ENCODE measurements at regions not wholly inside any gene's neighbourhood (a gene's known extent, or its start where the extent isn't known, plus 50 kb on each side); places are given as distances from the start of the nearest gene placed in this dataset.

DNA sequence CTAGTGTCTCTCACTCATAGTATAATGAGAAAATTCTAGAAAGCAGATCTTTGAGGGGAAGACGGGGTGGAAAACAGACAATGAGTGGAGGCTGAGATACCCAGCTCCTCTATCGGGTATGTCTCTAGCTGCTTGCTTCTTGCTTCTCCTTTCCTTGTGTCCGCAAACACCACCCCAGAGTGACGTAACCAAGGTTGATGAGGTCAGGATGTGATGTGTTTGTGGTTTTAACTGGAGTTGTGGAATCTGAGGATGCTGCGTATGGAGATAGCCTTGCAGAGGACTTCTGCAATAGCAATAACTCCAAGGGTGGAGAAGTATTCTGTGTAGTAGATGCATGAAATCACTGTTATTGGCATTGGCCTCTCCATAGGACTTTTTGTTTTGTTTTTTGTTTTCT, 132.7 kb upstream of the IFNGR1 start:
- no peak for DNase-seq

- DNase-seq, result no peak
Measured at GRCh38 chr6:137350857-137351256, 131.7 kb upstream of the IFNGR1 start.

- no peak for DNase-seq
Measured at GRCh38 chr6:137349856-137350830, 131.0 kb upstream of the IFNGR1 start.

GRCh38 chr6:137348777-137349176, 129.6 kb upstream of the IFNGR1 start:
- no peak for DNase-seq

DNA sequence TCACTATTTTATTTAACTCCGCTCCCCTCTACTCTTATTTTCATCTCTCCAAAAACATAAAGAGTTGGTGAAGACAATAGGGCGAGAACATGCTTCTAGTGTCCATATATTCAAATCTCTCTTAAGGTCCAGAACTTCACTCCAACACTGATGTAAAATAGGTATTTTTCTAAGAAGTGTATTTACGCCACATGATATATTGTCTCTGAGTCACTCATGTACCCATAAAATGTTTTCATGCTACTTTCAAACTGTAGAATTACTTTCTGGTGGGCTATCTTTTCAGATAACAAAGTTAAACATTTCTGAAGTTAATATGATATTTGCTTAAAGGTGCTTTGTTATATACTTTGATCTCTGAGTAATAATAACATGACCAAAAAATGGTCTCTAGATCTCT, 124.1 kb upstream of the IFNGR1 start:
- no peak for DNase-seq

DNA sequence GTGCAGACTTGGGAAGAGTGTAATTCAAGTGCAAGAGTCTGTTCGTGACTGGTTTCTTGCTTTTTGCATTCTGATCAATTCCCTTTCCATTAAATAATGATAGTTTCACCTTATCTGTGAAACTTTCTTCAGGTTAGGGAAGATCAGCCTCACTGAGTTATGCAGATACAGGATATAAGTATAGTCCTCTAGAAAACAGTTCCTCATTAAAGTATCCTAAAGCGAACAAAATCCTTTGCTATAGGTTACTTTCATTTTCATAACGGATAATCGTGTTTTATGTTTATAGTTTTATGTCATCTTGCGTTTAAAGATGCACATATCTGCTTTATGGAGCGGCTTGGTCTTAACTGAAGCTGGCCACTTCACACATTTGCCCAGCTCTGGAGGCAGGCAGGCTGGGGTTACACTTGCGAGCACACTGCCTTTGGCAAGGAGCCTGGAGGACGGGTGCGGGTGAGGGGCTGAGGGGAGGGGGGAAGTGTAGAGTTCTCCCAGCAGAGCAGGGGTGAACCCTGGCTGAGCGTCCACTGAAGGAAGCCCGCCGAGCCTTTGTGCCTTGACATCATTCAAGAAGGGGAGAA, 123.5 kb upstream of the IFNGR1 start:
- DNase-seq, result no peak

- DNase-seq, result no peak
Measured at GRCh38 chr6:137341681-137342195, 122.6 kb upstream of the IFNGR1 start.

GRCh38 chr6:137339929-137340559, 120.9 kb upstream of the IFNGR1 start:
- DNase-seq, result no peak

DNA sequence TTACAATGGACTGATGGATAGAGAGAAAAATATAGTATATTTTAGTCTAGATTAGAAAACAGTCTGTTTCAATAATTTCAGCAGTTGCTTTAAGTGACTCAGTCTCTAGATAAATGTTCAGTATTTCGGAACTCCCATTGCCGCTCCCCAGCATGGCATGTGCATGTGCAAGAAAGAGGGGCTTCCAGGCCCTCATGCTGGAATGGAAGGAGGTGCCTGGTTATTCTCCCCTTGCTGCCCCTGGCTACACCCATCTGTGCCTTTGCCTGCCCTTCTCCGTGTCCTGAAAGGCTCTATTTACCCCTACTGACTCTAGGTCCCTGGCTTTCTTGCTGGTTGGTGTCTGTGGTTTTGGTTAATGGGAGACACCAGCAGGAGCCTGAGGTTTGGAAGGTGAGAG, 115.7 kb upstream of the IFNGR1 start:
- DNase-seq, result no peak

GRCh38 chr6:137334094-137334493, 114.9 kb upstream of the IFNGR1 start:
- no peak for DNase-seq

DNA sequence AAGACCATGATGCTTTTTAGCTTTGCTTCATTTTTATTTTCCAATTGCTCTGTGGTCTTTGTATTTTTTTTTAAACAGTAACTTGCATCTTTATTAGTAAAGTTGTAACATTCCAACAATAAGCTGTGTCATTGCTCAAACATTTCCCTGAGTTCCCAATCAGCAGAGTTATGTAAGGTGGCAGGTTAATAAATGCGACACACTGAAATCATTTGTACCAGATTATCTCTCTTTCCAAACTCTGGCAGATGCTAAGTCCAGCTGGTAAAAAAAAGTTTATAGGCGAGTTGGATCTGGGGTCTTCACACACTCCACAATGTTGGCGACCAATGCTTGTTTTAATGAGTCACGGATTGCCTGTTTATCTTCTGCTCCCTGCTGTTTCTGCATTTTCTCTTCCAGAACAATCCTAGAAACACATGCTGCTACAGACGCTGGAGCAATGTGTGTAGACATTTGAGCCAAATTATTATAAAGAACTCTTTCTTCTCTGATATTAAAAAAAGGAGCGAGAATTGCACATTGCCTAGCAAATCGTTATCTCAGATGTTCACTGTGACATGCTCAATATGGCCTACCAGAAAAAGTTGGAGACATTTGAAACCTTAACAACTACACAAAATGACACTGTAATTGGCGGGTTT, 113.6 kb upstream of the IFNGR1 start:
- no peak for DNase-seq

- DNase-seq, result no peak
Measured at GRCh38 chr6:137323860-137324259, 104.7 kb upstream of the IFNGR1 start.

GRCh38 chr6:137320271-137320670, 101.1 kb upstream of the IFNGR1 start:
- no peak for DNase-seq

DNA sequence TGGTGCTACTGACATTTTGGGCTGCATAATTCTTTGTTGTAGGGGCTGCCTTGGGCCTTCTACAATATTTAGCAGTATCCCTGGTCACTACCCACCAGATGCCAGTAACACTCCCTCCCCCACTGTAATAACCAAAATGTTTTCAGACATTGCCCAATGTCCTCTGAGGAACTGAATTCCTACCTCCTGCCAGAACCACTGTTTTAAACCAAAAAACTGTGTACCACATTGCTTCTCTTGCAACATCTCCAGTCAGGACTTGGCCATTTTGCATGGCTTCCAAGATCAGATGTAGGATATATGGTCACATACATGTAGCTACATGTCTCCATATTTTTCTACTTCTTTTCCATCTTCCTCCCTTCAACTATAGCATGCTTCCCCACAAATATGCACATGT, 97.4 kb upstream of the IFNGR1 start:
- DNase-seq, result no peak

GRCh38 chr6:137315081-137315480, 95.9 kb upstream of the IFNGR1 start:
- DNase-seq, result no peak

DNA sequence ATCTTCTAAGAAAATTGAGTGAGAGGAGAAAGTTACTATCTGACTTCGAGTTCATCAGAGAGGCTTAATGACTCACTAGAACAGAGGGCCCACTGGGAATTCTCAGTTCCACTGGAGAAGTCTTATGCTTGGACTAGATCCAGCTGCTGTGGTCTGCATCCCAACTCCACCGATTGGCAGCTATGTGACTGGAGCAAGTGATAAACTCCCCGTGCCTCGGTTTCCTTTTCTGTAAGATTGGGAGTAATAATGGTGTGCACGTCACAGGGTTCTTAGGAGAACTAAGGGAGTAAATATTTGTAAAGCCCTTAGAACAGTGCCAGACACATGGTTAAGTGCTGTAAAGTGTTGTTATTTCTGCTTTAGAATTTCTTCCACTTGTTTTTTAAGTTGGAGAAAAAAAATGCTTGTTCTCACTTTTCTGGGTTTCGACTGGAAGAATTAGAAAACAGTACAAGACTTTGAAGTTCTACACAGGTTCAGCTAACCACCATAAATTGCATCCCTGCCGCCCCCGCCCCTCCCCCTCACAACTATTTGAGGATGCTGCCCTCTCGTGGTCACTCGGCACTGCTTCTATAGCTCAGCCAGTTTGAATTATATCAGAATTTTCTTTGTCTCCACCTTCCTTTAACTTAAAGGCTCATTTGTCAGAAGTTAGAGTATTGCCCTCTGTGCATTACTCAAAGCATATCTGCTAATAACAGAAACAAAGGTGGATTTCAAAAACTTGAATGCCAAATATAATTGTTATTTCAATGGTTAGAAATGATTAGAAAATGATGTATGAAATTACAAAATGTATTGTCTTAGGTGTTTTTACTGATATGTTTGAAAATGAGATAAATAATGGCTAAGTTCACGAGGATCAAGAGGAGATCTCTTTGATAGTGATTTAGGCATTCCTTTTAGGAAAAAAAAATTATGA, 95.0 kb upstream of the IFNGR1 start:
- DNase-seq, result peak in 1 of 2 experiments; percentile 47

DNA sequence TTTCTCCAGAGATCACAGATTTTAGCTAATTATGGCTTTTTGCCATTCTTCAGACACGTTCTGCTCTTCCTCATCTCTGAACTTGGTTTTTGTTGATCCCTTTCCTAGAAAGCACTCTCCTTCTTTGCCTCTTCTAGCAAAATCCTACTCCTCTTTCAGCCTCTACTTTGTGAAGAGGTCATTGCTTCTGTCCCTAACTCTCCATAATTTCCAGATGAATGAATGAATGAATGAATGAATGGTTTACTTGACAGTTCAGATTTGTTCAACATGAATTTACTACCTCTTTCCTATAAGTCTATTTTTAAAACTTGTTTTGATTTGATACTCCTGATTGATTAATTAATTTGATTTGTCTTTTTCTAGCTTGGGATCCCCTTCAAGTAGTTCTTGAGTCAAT, 94.0 kb upstream of the IFNGR1 start:
- no peak for DNase-seq

DNA sequence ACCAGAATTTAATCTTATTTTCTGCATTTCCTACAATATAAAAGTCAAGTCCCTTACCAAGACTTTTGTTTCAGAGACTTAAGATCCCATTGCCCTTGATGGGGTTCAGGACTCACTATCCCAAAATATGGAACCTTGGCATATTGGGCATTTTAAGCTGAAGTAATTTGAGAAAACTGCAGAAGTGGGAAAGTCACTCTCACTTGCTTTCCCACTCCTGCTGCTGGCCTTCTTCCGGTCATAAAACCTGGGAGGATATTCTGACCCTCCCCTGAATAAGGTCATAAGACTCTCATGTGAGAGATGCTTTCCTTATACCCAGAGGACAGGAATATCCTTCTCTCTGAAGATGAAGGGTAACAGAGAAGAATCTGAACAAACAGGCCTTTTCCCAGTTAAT, 92.8 kb upstream of the IFNGR1 start:
- DNase-seq, result no peak

- DNase-seq, result no peak
Measured at GRCh38 chr6:137309078-137309762, 90.0 kb upstream of the IFNGR1 start.

DNA sequence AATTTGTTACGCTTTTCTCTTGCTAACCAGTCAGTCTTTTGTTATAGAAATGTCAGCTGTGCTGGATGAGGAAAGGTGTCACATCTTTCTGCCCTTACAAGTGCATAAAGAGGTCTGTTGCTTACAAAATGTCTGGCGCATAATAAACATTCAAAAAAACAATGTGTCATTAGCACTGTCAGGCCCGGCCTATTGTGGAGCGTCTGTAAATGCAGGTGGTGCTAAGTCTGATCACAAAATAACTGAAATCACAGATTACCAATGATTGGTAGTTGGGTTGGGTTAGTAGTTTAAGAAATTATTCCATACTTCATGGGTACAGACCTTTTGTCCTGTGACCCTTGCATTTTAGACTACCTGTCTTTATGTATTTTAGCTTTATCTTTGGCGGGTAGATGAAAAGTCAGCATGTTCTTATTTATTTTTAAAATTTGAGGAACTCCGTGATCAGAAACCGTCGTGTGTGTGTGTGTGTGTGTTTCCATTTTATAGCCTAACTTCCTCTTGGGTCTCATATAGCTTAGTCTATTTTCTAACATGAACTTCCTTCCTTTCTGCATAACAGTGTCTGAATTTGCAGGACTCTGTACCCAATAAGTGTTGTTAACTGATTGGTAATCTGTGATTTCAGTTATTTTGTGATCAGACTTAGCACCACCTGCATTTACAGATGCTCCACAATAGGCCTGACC, 88.1 kb upstream of the IFNGR1 start:
- no peak for DNase-seq

DNA sequence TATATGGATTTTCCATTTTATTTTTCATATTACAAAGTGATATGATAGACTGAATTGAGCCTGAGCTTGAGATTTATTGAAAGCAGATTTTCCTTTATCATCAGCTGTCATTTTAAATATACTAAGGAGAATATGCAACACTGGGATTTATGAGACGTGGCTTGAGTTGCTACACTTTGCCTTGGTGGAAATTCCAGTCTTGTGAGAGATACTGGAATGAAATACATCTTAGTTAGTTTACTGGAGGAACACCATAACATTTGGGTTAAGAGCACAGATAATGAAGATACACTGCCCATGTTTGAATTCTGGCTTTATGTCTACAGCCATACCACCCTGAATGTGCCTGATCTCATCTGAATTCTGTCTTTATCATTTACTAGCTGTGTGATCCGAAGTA, 86.5 kb upstream of the IFNGR1 start:
- no peak for DNase-seq
